ENCODE measurements at regions not wholly inside any gene's neighbourhood (a gene's known extent, or its start where the extent isn't known, plus 50 kb on each side); places are given as distances from the start of the nearest gene placed in this dataset.

- 69% methylated on average over 2 of the region's 2 CpGs for WGBS (ENCODE audit: low lambda C conversion rate)
- no peak overlapping the region for H3K4me3 ChIP-seq (ENCODE audit: low read depth in 2 of 2, low read length in 1 of 2)
- POLR2A ChIA-PET: no interaction called here
- no peak overlapping the region for H3K9ac ChIP-seq
- H3K27ac ChIP-seq (ENCODE audit: low read depth in 2 of 2, low read length in 1 of 2): peak overlapping the region in 1 of 2 experiments; percentile 82; a peak in 3 of 4 replicates
- peaks cover 28% of the 10 kb centered on the region for H3F3A ChIP-seq (replicated peaks; ENCODE audit: insufficient read depth)
- no peaks in the 10 kb centered on the region for H4K20me1 ChIP-seq (ENCODE audit: insufficient read depth)
- H3K36me3 ChIP-seq (replicated peaks in 1 of 2; ENCODE audit: control insufficient read depth in 1 of 2, insufficient read depth in 2 of 2, low read length in 1 of 2): no peaks in the 10 kb centered on the region
- no peaks in the 10 kb centered on the region for H3K79me2 ChIP-seq (ENCODE audit: insufficient read depth)
- H3K4me2 ChIP-seq: no peak overlapping the region
- CTCF ChIA-PET: interaction anchor here (0.5 to 3.6 kb wide), 10 partner anchors 8 to 783 kb away, joined by 3 to 19 read pairs (median 4); no protein-coding TSS in a partner anchor
- no peaks in the 10 kb centered on the region for H3K27me3 ChIP-seq (ENCODE audit: insufficient read depth)
- TF ChIP-seq RCOR1 (IDR thresholded peaks at IDR 0.05; ENCODE audit: low read length) (peak; percentile 36; the same call in 1 of the 2 replicates), NFIC (IDR thresholded peaks at IDR 0.05; ENCODE audit: borderline replicate concordance) (no peak), CTCF (IDR thresholded peaks at IDR 0.05) (peak; percentile 19), EP300 (IDR thresholded peaks at IDR 0.05; ENCODE audit: borderline replicate concordance in 1 of 2, low read depth in 1 of 2, low read length in 1 of 2) (peak in 1 of 2 experiments; percentile 31; a peak in 1 of 4 replicates), USF1 (IDR thresholded peaks at IDR 0.05; ENCODE audit: borderline replicate concordance, low read depth) (no peak), RAD21 (IDR thresholded peaks at IDR 0.05; ENCODE audit: low read length) (no peak), ELF1 (IDR thresholded peaks at IDR 0.05) (no peak), GATA2 (CRISPR knock-in tag; IDR thresholded peaks at IDR 0.05) (peak; percentile 24; the same call in 1 of the 2 replicates)
- TF ChIP-seq, protein P1, sequence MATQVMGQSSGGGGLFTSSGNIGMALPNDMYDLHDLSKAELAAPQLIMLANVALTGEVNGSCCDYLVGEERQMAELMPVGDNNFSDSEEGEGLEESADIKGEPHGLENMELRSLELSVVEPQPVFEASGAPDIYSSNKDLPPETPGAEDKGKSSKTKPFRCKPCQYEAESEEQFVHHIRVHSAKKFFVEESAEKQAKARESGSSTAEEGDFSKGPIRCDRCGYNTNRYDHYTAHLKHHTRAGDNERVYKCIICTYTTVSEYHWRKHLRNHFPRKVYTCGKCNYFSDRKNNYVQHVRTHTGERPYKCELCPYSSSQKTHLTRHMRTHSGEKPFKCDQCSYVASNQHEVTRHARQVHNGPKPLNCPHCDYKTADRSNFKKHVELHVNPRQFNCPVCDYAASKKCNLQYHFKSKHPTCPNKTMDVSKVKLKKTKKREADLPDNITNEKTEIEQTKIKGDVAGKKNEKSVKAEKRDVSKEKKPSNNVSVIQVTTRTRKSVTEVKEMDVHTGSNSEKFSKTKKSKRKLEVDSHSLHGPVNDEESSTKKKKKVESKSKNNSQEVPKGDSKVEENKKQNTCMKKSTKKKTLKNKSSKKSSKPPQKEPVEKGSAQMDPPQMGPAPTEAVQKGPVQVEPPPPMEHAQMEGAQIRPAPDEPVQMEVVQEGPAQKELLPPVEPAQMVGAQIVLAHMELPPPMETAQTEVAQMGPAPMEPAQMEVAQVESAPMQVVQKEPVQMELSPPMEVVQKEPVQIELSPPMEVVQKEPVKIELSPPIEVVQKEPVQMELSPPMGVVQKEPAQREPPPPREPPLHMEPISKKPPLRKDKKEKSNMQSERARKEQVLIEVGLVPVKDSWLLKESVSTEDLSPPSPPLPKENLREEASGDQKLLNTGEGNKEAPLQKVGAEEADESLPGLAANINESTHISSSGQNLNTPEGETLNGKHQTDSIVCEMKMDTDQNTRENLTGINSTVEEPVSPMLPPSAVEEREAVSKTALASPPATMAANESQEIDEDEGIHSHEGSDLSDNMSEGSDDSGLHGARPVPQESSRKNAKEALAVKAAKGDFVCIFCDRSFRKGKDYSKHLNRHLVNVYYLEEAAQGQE (IDR thresholded peaks at IDR 0.05; ENCODE audit: low read depth, low read length): no peak
- TF ChIP-seq, protein P2, sequence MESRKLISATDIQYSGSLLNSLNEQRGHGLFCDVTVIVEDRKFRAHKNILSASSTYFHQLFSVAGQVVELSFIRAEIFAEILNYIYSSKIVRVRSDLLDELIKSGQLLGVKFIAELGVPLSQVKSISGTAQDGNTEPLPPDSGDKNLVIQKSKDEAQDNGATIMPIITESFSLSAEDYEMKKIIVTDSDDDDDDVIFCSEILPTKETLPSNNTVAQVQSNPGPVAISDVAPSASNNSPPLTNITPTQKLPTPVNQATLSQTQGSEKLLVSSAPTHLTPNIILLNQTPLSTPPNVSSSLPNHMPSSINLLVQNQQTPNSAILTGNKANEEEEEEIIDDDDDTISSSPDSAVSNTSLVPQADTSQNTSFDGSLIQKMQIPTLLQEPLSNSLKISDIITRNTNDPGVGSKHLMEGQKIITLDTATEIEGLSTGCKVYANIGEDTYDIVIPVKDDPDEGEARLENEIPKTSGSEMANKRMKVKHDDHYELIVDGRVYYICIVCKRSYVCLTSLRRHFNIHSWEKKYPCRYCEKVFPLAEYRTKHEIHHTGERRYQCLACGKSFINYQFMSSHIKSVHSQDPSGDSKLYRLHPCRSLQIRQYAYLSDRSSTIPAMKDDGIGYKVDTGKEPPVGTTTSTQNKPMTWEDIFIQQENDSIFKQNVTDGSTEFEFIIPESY (IDR thresholded peaks at IDR 0.05; ENCODE audit: borderline replicate concordance, low read depth): no peak
- TF ChIP-seq, protein P3, sequence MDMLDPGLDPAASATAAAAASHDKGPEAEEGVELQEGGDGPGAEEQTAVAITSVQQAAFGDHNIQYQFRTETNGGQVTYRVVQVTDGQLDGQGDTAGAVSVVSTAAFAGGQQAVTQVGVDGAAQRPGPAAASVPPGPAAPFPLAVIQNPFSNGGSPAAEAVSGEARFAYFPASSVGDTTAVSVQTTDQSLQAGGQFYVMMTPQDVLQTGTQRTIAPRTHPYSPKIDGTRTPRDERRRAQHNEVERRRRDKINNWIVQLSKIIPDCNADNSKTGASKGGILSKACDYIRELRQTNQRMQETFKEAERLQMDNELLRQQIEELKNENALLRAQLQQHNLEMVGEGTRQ (IDR thresholded peaks at IDR 0.05; ENCODE audit: borderline replicate concordance, low read depth, low read length): no peak
- H3K9me3 ChIP-seq: no peaks in the 10 kb centered on the region
- no peaks in the 10 kb centered on the region for H3K9me2 ChIP-seq
- 0 out of 2 replicates have a peak overlapping the region, but pooled peaks have one; percentile 24 for H2AFZ ChIP-seq (ENCODE audit: low read depth)
- DNase-seq: no peak
- H3K4me1 ChIP-seq (ENCODE audit: control insufficient read depth in 1 of 2, insufficient read depth in 2 of 2, low read depth in 1 of 2, low read length in 1 of 2): peaks cover 8 to 35% of the 10 kb centered on the region in 2 experiments; a peak in 3 of 4 replicates
Measured at GRCh38 chr3:35946854-35947515, 307.7 kb downstream of the ARPP21 start.
